Fibroblast of skin of right quadriceps (primary cell): ENCODE measurements at regions not wholly inside any gene's neighbourhood (a gene's known extent, or its start where the extent isn't known, plus 50 kb on each side); places are given as distances from the start of the nearest gene placed in this dataset.

ENCODE experiments used
- DNase-seq: peaks from one replicate; pipeline ENCODE4 v3.0.0-alpha.2; 2013

GRCh38 chr15:47292638-47293190 is 424.6 kb upstream of the SEMA6D start:
- no peak for DNase-seq

- DNase-seq: peak; percentile 97
These were observed 423.7 kb upstream of the SEMA6D start for GRCh38 chr15:47293466-47294162.

- no peak for DNase-seq
These were observed 422.5 kb upstream of the SEMA6D start for GRCh38 chr15:47294765-47295259.

- DNase-seq: peak; percentile 50
These were observed 420.4 kb upstream of the SEMA6D start for GRCh38 chr15:47296881-47297280.

- DNase-seq: no peak
These were observed 417.4 kb upstream of the SEMA6D start for GRCh38 chr15:47299846-47300434.

- DNase-seq: no peak
These were observed 416.7 kb upstream of the SEMA6D start for GRCh38 chr15:47300596-47300995.

- DNase-seq: no peak
These were observed 415.8 kb upstream of the SEMA6D start for GRCh38 chr15:47301481-47301880.

GRCh38 chr15:47304656-47305055 is 412.6 kb upstream of the SEMA6D start:
- no peak for DNase-seq

GRCh38 chr15:47312161-47312560 is 405.1 kb upstream of the SEMA6D start:
- DNase-seq: no peak

GRCh38 chr15:47326410-47327333 is 390.6 kb upstream of the SEMA6D start:
- DNase-seq: no peak

GRCh38 chr15:47331829-47332393 is 385.4 kb upstream of the SEMA6D start:
- peak; percentile 67 for DNase-seq

GRCh38 chr15:47332481-47332880 is 384.8 kb upstream of the SEMA6D start:
- DNase-seq: peak; percentile 26

GRCh38 chr15:47333734-47334133 is 383.6 kb upstream of the SEMA6D start:
- DNase-seq: peak; percentile 35

- no peak for DNase-seq
These were observed 382.3 kb upstream of the SEMA6D start for GRCh38 chr15:47334805-47335535.

- no peak for DNase-seq
These were observed 380.2 kb upstream of the SEMA6D start for GRCh38 chr15:47337106-47337505.

GRCh38 chr15:47337836-47338235 is 379.5 kb upstream of the SEMA6D start:
- DNase-seq: no peak

- no peak for DNase-seq
These were observed 378.5 kb upstream of the SEMA6D start for GRCh38 chr15:47338771-47339170.

- peak; percentile 33 for DNase-seq
These were observed 377.3 kb upstream of the SEMA6D start for GRCh38 chr15:47339800-47340570.

- no peak for DNase-seq
These were observed 376.8 kb upstream of the SEMA6D start for GRCh38 chr15:47340571-47340920.

- DNase-seq: no peak
These were observed 368.1 kb upstream of the SEMA6D start for GRCh38 chr15:47349179-47349578.

GRCh38 chr15:47351501-47351900 is 365.8 kb upstream of the SEMA6D start:
- DNase-seq: no peak
